AG09319 (cell line): ENCODE measurements at regions not wholly inside any gene's neighbourhood (a gene's known extent, or its start where the extent isn't known, plus 50 kb on each side); places are given as distances from the start of the nearest gene placed in this dataset.

ENCODE experiments used
- DNase-seq: peaks from one replicate; pipeline ENCODE4 v3.0.0-alpha.2; 2010; ENCODE audit warnings: low read depth; ENCODE audit errors: extremely low read depth
- CTCF ChIP-seq: IDR thresholded peaks from 2 replicates; pipeline ENCODE4 v1.5.1; 2011; ENCODE audit warnings: low read depth, mild to moderate bottlenecking, inconsistent platforms, low read length, moderate library complexity

- no peak for TF ChIP-seq CTCF
Observed at GRCh38 chr6:80445751-80446150, 339.3 kb downstream of the BCKDHB start.

GRCh38 chr6:80442366-80442765 lies 335.9 kb downstream of the BCKDHB start:
- no peak for TF ChIP-seq CTCF
- DNase-seq: no peak

More at GRCh38 chr6:80445751-80446150, 339.3 kb downstream of the BCKDHB start:
- DNase-seq: no peak

- no peak for DNase-seq
- no peak for TF ChIP-seq CTCF
Observed at GRCh38 chr6:80441131-80441530, 334.7 kb downstream of the BCKDHB start.

GRCh38 chr6:80440496-80441115 lies 334.1 kb downstream of the BCKDHB start:
- DNase-seq: no peak
- TF ChIP-seq CTCF: no peak

GRCh38 chr6:80439721-80440470 lies 333.4 kb downstream of the BCKDHB start:
- no peak for TF ChIP-seq CTCF
- no peak for DNase-seq

GRCh38 chr6:80438772-80439171 lies 332.3 kb downstream of the BCKDHB start:
- no peak for TF ChIP-seq CTCF
- DNase-seq: no peak

GRCh38 chr6:80437801-80438200 lies 331.3 kb downstream of the BCKDHB start:
- TF ChIP-seq CTCF: no peak
- DNase-seq: no peak
